HG03442 (cell line): ENCODE measurements at regions not wholly inside any gene's neighbourhood (a gene's known extent, or its start where the extent isn't known, plus 50 kb on each side); places are given as distances from the start of the nearest gene placed in this dataset.
A peak's percentile ranks its signal among the peaks of the same experiment; 100 is the strongest.
"Not testable (repeated sequence)": the region's sequence is repeated elsewhere in the genome, so short reads cannot be mapped to it uniquely, and the experiment has no call there.

Experiments used
- ATAC-seq: cut with Tn5 transposase; IDR thresholded peaks from one replicate; pipeline ENCODE4 v1.9.1; 2021; ENCODE audit warnings: mild to moderate bottlenecking, moderate library complexity; ENCODE audit not compliant: unreplicated experiment

- no peak for ATAC-seq
Observed at GRCh38 chr6:113356139-113356538, 501.0 kb upstream of the MARCKS start.

- ATAC-seq: no peak
Observed at GRCh38 chr6:113357041-113357440, 500.1 kb upstream of the MARCKS start.

DNA sequence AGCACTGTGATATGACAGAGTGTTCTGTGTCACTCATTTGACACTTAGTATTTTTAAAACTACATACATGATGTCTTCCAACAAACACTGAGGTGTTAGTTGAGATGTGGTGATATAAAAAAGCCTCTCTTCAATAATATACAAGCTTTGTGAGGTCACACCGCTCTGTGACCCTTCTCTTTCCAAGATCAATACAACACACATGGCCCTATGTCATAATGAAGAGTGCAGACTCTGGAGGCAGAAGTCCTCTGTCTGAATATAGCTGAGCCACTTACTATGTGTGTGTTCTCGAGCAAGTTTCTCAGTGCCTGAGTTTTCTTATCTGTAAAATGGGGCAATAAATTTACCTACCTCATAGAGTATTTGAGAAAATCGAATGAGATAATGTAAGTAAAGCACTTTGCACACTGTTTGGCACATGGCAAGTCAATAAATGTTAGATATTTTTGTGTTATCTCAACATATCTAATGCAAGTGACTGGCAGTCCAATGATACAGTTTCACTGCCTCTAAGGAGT is 499.0 kb upstream of the MARCKS start:
- ATAC-seq: no peak

- no peak for ATAC-seq
Observed at GRCh38 chr6:113359155-113360140, 497.7 kb upstream of the MARCKS start.

DNA sequence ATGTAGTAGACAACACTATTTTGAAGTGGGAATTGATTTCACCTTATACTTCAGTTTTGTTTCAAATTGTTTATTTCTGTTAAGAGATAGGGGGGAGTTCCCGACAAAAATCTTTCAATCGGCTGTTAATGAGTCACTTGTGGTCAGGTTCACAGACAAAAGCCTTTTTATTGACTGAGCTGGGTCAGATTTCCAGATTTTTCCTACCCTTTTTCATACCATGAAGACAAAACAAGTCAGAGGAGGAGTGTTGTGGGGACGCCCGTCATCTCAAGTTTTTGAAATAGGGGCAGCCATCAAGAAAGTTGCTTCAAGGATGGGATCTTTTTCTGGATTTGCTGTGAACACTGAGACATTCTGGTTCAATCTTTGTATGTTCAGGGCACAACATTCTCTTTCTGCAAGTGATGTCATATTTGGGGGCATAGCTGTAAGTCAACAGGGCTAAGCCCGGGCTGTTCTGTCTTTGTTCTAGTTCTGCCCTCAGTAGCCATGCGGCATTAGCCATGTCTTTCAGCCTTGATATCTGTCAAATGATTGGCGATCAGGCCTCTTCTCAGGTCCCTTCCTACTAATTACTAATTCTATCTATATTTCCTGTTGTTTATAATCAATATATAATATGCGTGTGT is 496.0 kb upstream of the MARCKS start:
- no peak for ATAC-seq

DNA sequence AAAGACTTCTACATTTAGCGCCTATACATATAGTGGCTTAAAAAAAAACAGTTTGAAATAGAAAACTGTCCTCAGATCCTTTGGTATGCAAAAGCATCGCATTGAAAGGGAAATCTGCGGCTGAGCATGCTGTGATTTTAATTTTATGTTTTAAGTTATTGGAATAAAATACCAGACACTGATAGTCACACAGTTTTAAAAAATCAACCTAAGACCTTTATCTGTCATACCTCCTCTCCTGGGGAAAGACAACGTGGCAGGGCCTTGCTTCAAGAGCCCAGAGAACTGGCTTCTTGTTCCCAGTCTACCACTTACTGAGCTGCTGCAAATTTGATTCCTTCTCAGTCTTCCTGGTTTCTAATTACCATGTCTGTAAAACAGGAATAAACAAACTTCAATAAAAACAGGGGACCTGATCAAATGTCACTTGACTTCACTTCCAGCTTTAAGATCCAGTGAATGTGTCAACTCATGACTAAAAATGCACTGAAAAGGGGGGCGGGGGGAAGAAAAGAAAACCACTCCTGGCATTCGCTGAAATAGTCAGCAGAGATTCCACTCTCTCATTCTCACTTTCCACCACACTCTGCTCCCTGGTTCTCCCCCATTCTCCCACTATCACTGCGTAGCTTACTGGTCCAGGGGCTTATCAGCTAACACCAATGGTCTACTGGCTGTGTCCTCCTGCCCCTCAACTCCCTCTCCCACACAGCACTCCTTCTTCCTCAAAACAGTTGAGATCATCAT is 494.7 kb upstream of the MARCKS start:
- ATAC-seq: no peak

DNA sequence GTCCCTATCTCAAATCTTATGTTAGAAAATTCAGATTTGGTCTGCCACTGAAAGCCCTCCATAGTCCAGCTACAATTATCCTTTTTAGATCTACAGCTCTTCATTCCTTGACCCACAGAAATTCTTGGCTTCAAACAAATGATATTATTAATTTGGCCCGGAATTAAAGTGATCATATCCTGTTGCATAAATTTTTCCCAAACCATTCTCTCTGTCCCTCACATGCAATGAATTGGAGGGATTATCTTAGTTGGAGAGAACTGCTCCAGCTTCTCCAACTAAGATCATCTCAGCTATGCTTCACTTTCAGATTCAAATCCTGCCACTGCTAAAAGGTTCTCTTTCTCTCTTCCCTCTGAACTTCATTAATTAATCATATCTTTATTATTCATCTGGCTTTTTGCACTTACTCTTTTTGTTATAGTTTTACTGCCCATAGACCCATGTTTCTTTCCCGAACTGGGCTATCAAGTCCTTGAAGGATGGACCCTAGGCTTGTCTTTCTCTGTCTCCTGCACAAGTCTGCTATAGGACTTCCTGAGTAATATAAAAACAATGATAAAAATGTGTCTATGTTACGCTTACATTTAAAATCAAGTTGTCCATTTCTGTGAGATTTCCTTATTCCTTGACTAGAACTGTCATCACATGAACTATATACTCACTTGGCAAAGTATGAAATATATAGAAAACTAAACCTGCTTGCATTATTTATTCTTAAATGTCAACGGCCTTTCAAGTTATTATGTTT is 493.9 kb upstream of the MARCKS start:
- no peak for ATAC-seq

DNA sequence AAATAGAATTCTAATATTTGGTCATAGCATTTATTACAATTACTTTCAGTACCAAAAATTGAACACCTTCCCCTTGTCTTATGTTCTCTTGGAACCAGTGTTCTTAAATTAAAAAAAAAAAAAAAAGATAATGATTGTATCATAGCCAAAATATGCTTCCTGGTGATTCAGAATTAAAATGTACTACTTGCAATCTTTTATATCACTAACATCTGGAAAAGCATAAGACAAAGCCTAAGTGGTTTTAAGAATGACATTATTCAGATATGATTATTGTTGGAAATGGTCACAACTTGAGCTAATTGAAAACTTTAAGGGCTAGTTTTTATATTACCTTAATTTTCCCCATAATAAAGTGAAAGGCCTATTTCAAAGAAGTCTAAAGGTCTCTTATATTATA is 493.3 kb upstream of the MARCKS start:
- no peak for ATAC-seq

- no peak for ATAC-seq
Observed at GRCh38 chr6:113364766-113365165, 492.4 kb upstream of the MARCKS start.

GRCh38 chr6:113365191-113365590 is 492.0 kb upstream of the MARCKS start:
- ATAC-seq: no peak

DNA sequence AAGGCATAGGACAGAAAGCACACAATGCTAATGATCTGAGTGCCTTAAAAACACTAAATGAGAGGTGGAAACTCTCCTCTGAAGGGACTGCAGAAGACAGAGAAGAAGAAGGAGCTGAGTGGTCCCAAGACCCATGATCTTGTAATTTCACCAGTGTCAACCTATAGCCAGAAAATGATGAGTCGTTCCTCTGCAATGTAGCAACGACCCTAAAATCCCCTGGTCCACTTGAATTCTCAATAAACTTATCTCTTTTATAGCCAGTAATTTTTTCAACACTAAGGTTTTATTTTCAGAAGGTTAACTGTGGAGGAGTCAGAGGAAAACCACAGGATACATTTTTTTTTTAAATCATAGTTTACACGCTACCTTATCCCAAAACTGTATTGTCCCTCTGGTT is 490.6 kb upstream of the MARCKS start:
- ATAC-seq: no peak

GRCh38 chr6:113370508-113371502 is 486.3 kb upstream of the MARCKS start:
- ATAC-seq: no peak

DNA sequence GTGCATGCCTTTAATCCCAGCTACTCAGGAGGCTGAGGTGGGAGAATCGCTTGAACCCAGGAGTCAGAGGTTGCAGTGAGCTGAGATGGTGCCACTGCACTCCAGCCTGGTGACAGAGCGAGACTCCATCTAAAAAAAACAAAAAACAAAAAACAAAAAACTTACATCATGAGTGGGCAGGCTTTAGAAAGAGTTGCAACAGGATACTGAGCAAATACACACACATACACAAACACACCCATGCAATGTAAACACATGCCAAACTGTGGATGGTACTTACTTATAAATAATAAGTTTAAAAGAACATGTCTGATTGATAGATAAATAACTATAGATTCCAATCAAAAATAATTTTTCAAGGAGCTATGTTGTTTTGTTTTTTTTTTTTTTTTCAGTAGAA is 481.7 kb upstream of the MARCKS start:
- not testable (repeated sequence) for ATAC-seq

GRCh38 chr6:113375950-113376846 is 480.9 kb upstream of the MARCKS start:
- no peak for ATAC-seq

- no peak for ATAC-seq
Observed at GRCh38 chr6:113376847-113377165, 480.3 kb upstream of the MARCKS start.

DNA sequence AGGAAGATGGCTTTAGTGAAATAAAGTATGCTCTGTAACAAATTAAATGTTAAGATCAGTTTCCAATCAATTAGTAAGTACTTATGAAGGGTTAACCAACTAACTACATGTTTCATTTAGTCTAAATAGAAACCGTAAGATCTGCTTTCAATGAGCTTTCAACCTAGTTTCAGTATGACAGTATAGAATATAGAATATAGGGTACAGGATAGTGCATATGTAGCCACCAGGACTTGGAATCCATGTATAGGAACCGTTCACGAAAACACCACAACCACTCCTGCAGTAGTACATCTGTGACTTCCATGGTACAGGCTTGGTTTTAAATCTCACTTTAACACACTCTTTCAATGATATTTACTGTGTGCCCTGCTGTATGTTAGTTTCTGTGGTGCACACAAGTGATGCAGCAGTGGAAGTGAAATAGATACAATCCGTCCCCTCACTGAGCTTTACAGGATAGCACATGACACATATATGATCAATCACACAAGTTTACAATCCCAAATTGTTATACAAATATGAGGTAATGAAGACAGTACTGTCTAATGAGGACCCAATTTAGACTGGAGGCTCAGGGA is 479.7 kb upstream of the MARCKS start:
- ATAC-seq: peak; percentile 61

DNA sequence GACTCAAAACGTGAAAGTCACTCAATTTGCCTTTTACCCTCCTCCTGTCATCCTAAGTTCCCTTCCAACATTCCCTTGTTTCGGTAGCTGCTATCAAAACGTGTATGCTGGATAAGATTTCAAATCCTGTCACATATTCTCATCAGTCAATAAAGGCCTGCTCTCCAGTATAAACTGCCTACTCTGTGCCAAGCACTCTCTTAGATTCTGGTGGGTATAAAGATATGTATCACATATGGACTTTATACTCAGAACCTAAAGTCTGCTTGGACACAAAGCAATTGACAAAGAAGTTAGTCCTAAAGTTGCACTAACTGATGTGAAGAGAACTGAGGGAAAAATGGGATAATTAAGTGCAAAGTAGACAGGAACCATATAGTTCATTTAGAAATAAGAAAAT is 476.6 kb upstream of the MARCKS start:
- no peak for ATAC-seq

DNA sequence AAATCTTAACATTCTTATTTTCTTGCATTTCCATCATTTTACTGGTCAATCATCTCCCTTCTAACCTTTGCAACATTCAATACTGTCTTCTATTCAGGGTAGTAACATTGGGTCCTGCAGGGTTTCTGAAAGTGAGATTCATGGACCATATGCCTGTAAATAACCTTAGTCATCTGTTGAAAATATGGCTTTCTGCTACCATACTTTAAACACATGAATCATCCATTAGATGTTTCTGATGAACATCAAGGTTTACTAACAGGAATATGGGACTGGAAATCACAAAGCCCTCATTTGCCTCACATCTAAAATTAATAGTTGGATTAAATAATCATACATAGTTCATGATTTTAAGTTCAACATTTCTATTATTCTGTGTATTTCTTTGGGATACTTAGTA is 475.9 kb upstream of the MARCKS start:
- no peak for ATAC-seq
